ENCODE measurements at regions not wholly inside any gene's neighbourhood (a gene's known extent, or its start where the extent isn't known, plus 50 kb on each side); places are given as distances from the start of the nearest gene placed in this dataset.

DNA sequence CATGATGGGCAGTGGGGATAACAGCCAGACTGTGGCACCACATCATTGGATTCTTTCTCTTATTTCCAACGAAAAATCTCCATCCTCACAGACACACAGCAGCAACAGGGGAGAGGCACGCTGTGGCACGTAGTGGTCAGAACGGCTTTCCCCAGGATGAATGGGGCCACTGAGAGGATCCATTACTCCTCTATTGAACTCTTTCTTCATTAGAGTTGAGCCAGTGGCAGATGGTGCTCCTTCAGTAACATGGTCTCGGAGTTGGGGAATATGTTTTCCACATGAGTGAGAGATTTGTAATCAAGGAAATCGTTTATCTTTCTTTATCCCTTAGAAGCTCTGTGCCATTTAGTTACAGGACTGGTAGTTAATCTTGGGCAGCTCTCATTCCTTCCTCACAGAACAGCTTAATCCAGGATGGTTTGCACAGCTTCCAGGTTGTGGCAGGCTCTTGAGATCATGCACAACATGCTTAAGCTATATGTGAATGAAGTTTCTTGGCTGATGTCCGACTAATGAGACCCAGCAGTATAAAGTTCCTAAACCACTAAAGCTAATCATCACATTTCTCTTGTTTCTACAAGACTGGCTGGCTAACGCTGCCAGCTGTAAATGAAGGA lies 180.5 kb upstream of the SLC10A2 start:
- DNase-seq, result no peak

DNA sequence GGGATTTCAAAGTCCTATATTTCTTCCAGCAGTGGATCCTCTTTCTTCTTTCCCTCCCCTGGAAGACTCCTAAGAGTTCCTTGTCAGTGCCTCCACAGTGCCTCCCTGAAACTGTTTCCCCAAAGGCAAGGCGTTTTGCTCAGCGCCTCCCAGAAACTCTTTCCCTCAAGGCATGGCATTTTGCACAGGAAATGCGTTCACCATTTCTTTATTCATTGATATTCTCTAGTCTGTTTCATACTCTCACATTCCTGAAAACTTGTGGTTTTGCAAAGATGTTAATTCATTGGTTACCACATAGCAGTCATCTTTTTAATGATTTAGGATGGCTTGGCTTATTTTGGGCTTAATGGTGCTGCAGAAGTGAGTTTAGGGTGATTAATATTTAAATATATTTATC lies 177.3 kb upstream of the SLC10A2 start:
- no peak for DNase-seq

GRCh38 chr13:103238441-103238840 lies 172.2 kb upstream of the SLC10A2 start:
- DNase-seq, result no peak

GRCh38 chr13:103236213-103236612 lies 170.0 kb upstream of the SLC10A2 start:
- DNase-seq, result no peak

GRCh38 chr13:103229674-103230073 lies 163.5 kb upstream of the SLC10A2 start:
- DNase-seq, result no peak

DNA sequence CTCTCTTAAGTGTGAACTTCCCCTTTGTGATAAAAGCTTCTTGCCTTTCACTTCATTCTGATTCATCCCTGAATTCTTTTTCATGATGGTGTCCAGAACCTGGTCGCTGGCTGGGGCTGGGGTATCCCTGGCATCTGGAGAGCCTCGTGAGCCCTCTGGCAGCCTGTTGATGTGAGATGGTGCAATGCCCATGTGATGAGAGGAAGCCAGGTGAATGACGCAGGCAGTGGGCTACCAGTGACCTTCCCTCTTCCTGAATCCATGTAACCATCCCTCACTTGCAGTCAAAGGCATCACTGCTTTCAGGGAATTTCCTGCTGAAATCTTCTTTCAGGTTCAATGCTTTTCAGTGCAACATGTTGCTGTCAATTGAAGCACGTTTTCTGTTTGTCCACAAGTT lies 158.6 kb upstream of the SLC10A2 start:
- no peak for DNase-seq

GRCh38 chr13:103222683-103223082 lies 156.5 kb upstream of the SLC10A2 start:
- no peak for DNase-seq

GRCh38 chr13:103218253-103218652 lies 152.0 kb upstream of the SLC10A2 start:
- no peak for DNase-seq

GRCh38 chr13:103213152-103213551 lies 146.9 kb upstream of the SLC10A2 start:
- no peak for DNase-seq

DNA sequence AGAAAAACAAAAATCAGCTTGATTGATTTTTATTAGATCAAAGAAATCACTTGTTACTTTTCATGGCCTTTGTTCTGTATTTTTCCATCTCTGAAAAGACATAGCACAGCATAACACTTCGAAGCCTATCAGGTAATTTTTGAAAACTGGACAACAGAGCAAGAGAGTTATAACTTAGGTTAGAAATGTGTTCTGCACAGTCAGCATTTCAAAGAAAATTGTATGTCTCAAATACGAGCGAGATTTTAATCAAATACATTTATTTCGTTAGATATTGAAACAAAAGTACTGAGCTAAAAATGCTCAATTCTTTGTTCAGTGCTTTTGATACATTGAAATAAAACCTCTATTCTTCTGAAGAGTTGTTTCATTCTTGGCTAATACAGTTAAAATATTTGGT lies 144.1 kb upstream of the SLC10A2 start:
- DNase-seq, result no peak

GRCh38 chr13:103203735-103204330 lies 137.6 kb upstream of the SLC10A2 start:
- no peak for DNase-seq

DNA sequence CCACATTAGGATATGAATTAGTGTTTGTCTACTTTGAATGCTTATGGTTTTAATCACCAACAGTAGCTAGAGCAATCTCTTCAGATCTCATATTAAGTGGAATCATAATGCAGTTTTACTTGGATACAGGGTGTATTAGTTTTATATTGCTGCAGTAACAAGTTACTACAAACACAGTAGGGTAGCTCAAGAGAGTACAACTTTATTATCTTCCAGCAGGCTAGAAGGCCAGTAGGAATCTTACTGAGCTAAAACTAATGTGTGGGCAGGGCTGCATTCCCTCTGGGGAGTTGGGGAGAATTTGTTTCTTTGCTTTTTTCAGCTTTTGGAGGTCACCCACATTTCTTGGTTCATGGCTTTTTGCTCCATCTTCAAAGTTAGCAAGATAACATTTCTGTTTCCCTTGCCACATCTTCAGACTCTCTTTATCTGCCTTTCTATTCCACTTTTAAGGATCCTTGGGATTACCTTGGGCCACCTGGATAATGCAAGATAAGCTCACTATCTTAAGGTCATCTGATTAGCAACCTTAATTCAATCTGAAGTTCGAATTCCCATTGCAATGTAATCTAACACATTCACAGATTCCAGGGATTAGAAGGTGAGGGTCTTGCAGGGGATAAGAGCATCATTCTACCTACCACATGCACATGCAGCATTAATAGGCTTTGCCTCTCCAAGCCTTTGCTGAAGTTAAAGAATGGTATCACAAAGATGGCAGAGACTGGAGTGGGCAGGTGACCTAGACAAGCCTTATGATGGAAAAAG lies 134.1 kb upstream of the SLC10A2 start:
- no peak for DNase-seq

- no peak for DNase-seq
These were observed 133.3 kb upstream of the SLC10A2 start for GRCh38 chr13:103199380-103200088.

DNA sequence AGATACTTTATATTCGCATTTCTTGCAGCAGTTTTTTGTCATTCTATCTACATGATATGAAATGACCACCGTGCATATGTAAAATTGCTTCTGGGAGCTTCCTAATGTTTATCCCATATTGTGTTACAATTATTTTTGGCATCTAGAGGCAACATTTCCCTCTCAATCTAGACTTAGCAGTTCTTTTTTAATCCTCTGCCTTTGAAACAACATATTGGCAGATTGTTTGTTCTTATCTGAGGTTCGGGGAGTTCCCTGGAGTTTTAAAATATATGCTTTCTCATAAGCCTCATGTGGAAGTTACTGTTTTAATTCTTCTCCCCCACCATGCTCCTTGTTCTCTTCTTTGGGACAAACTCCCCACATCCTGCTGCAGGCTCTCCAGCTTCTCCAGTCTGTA lies 130.1 kb upstream of the SLC10A2 start:
- no peak for DNase-seq

GRCh38 chr13:103195762-103196161 lies 129.5 kb upstream of the SLC10A2 start:
- DNase-seq, result no peak

- DNase-seq, result no peak
These were observed 128.7 kb upstream of the SLC10A2 start for GRCh38 chr13:103194871-103195270.

- DNase-seq, result no peak
These were observed 126.4 kb upstream of the SLC10A2 start for GRCh38 chr13:103192511-103193135.

DNA sequence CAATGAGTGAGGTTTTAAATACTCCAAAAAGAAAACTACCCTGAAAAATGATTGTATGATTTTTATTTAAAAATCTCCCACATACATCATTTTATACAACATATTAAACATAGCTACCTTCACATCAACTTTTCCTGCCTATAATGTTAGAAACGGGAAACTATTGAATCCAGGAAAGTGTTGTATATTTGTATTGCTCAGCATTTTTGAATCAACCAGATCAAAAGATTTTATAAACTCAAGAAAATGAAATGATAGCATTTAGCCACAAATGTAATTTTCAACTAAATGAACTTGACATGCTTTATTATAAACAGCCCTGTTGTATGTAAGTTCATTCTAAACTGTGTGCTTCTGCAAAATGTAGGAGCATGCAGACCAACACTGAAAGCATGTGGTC lies 124.6 kb upstream of the SLC10A2 start:
- no peak for DNase-seq

DNA sequence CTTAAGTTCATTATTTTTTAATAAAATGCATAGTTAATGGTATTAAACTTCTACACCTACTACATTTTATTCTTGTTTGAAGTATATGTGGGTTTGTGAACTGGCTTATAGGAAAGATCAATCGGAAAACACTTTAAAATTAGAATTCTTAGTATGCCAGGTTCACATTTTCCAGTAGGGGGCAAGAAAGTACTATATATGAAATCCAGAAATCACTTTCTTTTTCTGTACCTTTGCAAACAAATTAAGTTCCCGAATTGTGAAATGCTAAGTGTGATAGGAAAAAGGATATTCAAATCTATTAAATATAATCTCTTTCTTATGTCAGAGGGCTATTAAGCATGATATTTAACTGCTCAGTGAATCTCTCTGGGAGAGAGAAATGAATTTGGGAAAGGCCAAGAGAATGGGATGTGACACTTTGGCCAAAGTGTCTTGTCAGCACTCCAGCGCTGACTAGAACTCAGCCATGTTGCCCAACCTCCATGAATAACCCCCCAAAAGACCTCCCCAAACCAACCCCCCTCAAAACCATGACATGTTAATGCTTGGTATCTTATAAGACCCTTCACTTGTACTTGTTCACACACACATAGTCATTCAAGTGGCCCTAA lies 122.6 kb upstream of the SLC10A2 start:
- no peak for DNase-seq

GRCh38 chr13:103187721-103188156 lies 121.5 kb upstream of the SLC10A2 start:
- no peak for DNase-seq

- no peak for DNase-seq
These were observed 118.2 kb upstream of the SLC10A2 start for GRCh38 chr13:103184413-103184812.

Measured in CD4-positive, alpha-beta T cell treated with Interleukin-1 beta for 1 hour (primary cell).